KOPT-K1 (cell line): ENCODE measurements at regions not wholly inside any gene's neighbourhood (a gene's known extent, or its start where the extent isn't known, plus 50 kb on each side); places are given as distances from the start of the nearest gene placed in this dataset.

Experiments
- H3K27ac ChIP-seq: fragments of 200-600 bp; sonication (generic); 2 replicates; pipeline ENCODE4 v1.5.1; 2016; ENCODE audit warnings: antibody characterized with exemption, mild to moderate bottlenecking, low read depth, low read length; ENCODE audit not compliant: poor library complexity, severe bottlenecking
- H3K36me3 ChIP-seq: fragments of 200-600 bp; sonication (generic); 2 replicates; pipeline ENCODE4 v1.5.1; 2017; ENCODE audit warnings: antibody characterized with exemption, mild to moderate bottlenecking, low read length, moderate library complexity; ENCODE audit not compliant: insufficient read depth
- H3K9me3 ChIP-seq: fragments of 200-600 bp; sonication (generic); 2 replicates; pipeline ENCODE4 v1.5.1; 2017; ENCODE audit warnings: antibody characterized with exemption, low read length, mild to moderate bottlenecking; ENCODE audit not compliant: insufficient read depth, poor library complexity, severe bottlenecking

GRCh38 chr10:4686644-4686996 is 139.4 kb upstream of the AKR1E2 start:
- Histone ChIP-seq H3K27ac (no peak overlapping the region), H3K36me3 (no peaks in the 10 kb centered on the region), H3K9me3 (no peaks in the 10 kb centered on the region)

- Histone ChIP-seq H3K36me3 (no peaks in the 10 kb centered on the region), H3K27ac (no peak overlapping the region), H3K9me3 (no peaks in the 10 kb centered on the region)
These were observed 139.9 kb upstream of the AKR1E2 start for GRCh38 chr10:4685904-4686643.

- Histone ChIP-seq H3K36me3 (no peaks in the 10 kb centered on the region), H3K9me3 (no peaks in the 10 kb centered on the region), H3K27ac (no peak overlapping the region)
These were observed 140.5 kb upstream of the AKR1E2 start for GRCh38 chr10:4685491-4685890.

- H3K36me3 ChIP-seq, result no peaks in the 10 kb centered on the region
- H3K27ac ChIP-seq, result no peak overlapping the region
- no peaks in the 10 kb centered on the region for H3K9me3 ChIP-seq
These were observed 141.6 kb upstream of the AKR1E2 start for GRCh38 chr10:4684434-4684833.

- no peak overlapping the region for H3K27ac ChIP-seq
- no peaks in the 10 kb centered on the region for H3K36me3 ChIP-seq
- H3K9me3 ChIP-seq, result no peaks in the 10 kb centered on the region
These were observed 142.2 kb upstream of the AKR1E2 start for GRCh38 chr10:4683838-4684237.

GRCh38 chr10:4683137-4683536 is 142.9 kb upstream of the AKR1E2 start:
- H3K36me3 ChIP-seq, result no peaks in the 10 kb centered on the region
- no peak overlapping the region for H3K27ac ChIP-seq
- H3K9me3 ChIP-seq, result no peaks in the 10 kb centered on the region

GRCh38 chr10:4678951-4679671 is 146.9 kb upstream of the AKR1E2 start:
- Histone ChIP-seq H3K27ac (no peak overlapping the region), H3K9me3 (no peaks in the 10 kb centered on the region), H3K36me3 (no peaks in the 10 kb centered on the region)

- Histone ChIP-seq H3K9me3 (no peaks in the 10 kb centered on the region), H3K27ac (no peak overlapping the region), H3K36me3 (no peaks in the 10 kb centered on the region)
These were observed 147.7 kb upstream of the AKR1E2 start for GRCh38 chr10:4678023-4678950.

GRCh38 chr10:4677296-4678021 is 148.5 kb upstream of the AKR1E2 start:
- H3K27ac ChIP-seq, result no peak overlapping the region
- H3K9me3 ChIP-seq, result no peaks in the 10 kb centered on the region
- no peaks in the 10 kb centered on the region for H3K36me3 ChIP-seq

GRCh38 chr10:4676566-4676965 is 149.4 kb upstream of the AKR1E2 start:
- Histone ChIP-seq H3K9me3 (no peaks in the 10 kb centered on the region), H3K27ac (no peak overlapping the region), H3K36me3 (no peaks in the 10 kb centered on the region)

GRCh38 chr10:4675808-4676207 is 150.2 kb upstream of the AKR1E2 start:
- Histone ChIP-seq H3K27ac (no peak overlapping the region), H3K36me3 (no peaks in the 10 kb centered on the region), H3K9me3 (no peaks in the 10 kb centered on the region)

- no peaks in the 10 kb centered on the region for H3K9me3 ChIP-seq
- no peaks in the 10 kb centered on the region for H3K36me3 ChIP-seq
- H3K27ac ChIP-seq, result no peak overlapping the region
These were observed 152.5 kb upstream of the AKR1E2 start for GRCh38 chr10:4673279-4674040.

- H3K36me3 ChIP-seq, result no peaks in the 10 kb centered on the region
- no peak overlapping the region for H3K27ac ChIP-seq
- H3K9me3 ChIP-seq, result no peaks in the 10 kb centered on the region
These were observed 153.8 kb upstream of the AKR1E2 start for GRCh38 chr10:4672201-4672600.

GRCh38 chr10:4671451-4672145 is 154.4 kb upstream of the AKR1E2 start:
- H3K36me3 ChIP-seq, result no peaks in the 10 kb centered on the region
- no peak overlapping the region for H3K27ac ChIP-seq
- no peaks in the 10 kb centered on the region for H3K9me3 ChIP-seq
